Activated T-helper 1 cell treated with anti-CD3 and anti-CD28 coated beads, Interleukin-12 subunit alpha, Interleukin-12 subunit beta, Interleukin-2, Interleukin-4 antibody, amounts not matched to agents 30 ng/mL and 10 ng/mL and 1 ng/mL, durations not matched to agents 14 hours and 24 hours and 36 hours (primary cell): ENCODE measurements at regions not wholly inside any gene's neighbourhood (a gene's known extent, or its start where the extent isn't known, plus 50 kb on each side); places are given as distances from the start of the nearest gene placed in this dataset.
"Not testable (repeated sequence)": the region's sequence is repeated elsewhere in the genome, so short reads cannot be mapped to it uniquely, and the experiment has no call there.

Experiments used
- DNase-seq: peaks from one replicate; pipeline ENCODE4 v3.0.0; 2021; ENCODE audit warnings: low spot score
- H3K27ac Mint-ChIP-seq: one replicate; pipeline ENCODE4 v1.8.0; 2021; ENCODE audit warnings: mild to moderate bottlenecking, mixed read lengths
- H3K27me3 Mint-ChIP-seq: one replicate; pipeline ENCODE4 v1.8.0; 2022; ENCODE audit warnings: mild to moderate bottlenecking, moderate library complexity, mixed read lengths; ENCODE audit not compliant: insufficient read depth
- H3K36me3 Mint-ChIP-seq: one replicate; pipeline ENCODE4 v1.8.0; 2021; ENCODE audit warnings: low read depth, mixed read lengths
- H3K4me1 Mint-ChIP-seq: one replicate; pipeline ENCODE4 v1.8.0; 2021; ENCODE audit warnings: low read depth, mixed read lengths
- H3K4me3 Mint-ChIP-seq: one replicate; pipeline ENCODE4 v1.8.0; 2021; ENCODE audit warnings: mild to moderate bottlenecking, moderate library complexity, mixed read lengths
- H3K9me3 Mint-ChIP-seq: one replicate; pipeline ENCODE4 v1.8.0; 2021; ENCODE audit warnings: mixed read lengths
- intact Hi-C: fragments of 100-400 bp; cut with micrococcal nuclease; formaldehyde crosslinking; loops from one replicate; pipeline ENCODE4 v1.15.1; 2024

DNA sequence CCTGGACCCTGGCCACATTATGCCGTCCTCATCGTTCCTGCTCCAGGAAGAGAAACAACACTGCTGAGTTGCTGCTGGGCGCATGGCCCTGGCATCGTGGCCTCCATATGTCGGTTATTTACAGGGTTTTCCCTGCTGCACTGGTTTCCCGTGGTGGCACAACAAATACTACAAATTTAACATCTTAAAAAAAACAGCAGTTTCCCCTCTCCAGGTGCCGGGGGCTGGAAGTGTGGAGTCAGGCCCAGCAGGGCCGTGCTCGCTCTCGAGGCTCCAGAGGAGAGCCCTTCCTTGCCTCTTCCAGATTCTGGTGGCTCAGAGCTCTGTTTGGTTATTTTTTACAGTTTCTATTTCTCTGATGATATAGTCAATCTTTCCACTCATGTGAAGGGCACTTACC, 777.8 kb upstream of the TPTE start:
- H3K9me3 Mint-ChIP-seq: peaks cover 36% of the 10 kb centered on the region
- intact Hi-C loops, DNase-seq, H3K4me3 Mint-ChIP-seq, H3K4me1 Mint-ChIP-seq, H3K27me3 Mint-ChIP-seq, H3K36me3 Mint-ChIP-seq, H3K27ac Mint-ChIP-seq: not testable (repeated sequence)

DNA sequence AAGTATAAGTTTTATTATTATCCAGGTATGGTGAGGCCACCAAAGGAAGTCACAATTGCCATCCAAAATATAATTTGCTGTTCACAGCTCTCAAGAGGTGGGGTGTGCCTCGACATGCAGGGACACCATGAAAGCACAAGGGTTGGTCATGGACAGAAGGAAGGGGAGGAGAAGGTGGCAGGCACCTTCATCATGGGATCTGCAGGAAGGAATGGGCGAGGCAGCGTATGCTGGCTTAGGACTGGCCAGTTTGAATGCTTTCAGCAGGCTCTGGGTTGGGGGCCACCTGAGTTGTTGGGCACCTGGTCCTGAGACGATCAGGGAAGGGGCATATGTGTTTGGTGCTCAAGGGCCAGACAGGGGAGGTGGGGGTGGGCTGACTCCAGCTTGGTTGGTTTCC, 777.2 kb upstream of the TPTE start:
- H3K4me3 Mint-ChIP-seq, intact Hi-C loops, DNase-seq, H3K36me3 Mint-ChIP-seq, H3K27me3 Mint-ChIP-seq, H3K27ac Mint-ChIP-seq, H3K4me1 Mint-ChIP-seq: not testable (repeated sequence)
- H3K9me3 Mint-ChIP-seq: peaks cover 38% of the 10 kb centered on the region

DNA sequence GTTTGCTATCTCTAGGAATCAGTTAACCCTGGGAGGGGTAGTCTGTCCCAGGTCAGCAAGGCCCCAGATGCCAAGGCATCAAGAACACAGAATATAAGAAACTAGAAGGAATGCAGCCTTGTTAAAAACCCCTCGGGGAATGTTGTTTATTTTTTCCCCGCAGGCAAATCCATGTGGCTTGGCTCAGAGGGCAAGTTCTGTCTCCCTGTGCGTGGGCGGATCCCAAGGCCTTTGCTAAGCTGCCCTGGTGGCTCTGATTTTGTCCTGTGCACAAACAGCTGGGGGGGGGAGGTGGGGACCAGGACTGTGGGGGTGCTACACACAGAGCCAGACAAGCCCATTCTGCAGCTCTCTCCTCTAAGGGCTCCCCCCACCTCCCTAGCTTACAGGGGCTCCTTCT, 776.8 kb upstream of the TPTE start:
- H3K4me1 Mint-ChIP-seq, H3K4me3 Mint-ChIP-seq, H3K36me3 Mint-ChIP-seq, DNase-seq, H3K27me3 Mint-ChIP-seq, intact Hi-C loops, H3K27ac Mint-ChIP-seq: not testable (repeated sequence)
- peaks cover 33% of the 10 kb centered on the region for H3K9me3 Mint-ChIP-seq

DNA sequence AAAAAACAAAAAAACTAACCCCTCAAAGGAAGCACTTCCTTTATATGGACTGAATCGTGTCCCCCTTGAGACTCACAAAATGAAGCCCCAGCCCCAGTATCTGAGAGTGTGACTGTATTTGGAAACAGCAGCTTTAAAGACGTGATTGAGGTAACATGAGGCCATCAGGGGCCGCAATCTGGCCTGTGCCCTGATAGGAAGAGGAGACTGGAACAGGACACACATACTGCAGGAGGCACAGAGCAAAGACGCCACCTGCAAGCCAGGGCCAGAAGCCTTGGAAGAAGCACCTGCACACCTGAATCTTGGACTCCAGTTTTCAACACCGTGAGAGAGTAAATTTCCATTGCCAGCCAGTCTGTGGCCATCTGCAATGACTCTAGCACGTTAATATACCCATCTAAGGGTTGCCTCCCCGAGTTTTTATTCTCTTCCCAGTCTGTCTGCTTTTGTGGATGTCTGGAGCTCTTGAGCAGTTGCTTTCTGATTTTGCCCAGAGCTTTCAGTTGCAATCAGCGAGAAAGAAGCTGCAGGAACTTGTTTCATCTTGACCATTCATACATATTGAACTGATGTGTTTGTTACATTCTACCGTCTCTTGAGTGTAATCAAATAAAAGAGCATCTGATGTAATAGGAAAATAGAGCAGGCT, 775.8 kb upstream of the TPTE start:
- H3K27me3 Mint-ChIP-seq, H3K27ac Mint-ChIP-seq, intact Hi-C loops, H3K4me1 Mint-ChIP-seq, H3K36me3 Mint-ChIP-seq, DNase-seq, H3K4me3 Mint-ChIP-seq: not testable (repeated sequence)
- peaks cover 23% of the 10 kb centered on the region for H3K9me3 Mint-ChIP-seq

DNA sequence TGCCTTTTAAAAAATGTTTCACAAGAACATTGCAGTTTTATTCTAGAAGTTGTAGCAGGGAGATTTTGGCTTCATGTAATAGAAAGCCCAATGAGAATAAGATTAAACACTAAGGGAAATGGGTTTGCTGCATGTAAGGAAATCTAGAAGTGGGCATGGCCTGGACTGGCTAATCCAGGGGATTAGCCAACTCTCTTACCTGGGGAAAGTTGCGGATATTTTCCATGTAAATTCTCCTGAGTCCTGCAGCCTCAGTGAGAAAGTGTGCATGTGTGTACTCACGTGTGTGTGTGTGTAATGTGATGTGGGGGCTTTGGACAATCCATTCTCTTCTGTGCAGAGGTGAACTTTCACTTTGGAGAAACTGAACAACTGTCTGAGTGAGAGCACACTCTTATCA, 775.1 kb upstream of the TPTE start:
- intact Hi-C loops, H3K36me3 Mint-ChIP-seq, H3K27ac Mint-ChIP-seq, H3K4me1 Mint-ChIP-seq, H3K27me3 Mint-ChIP-seq, DNase-seq, H3K4me3 Mint-ChIP-seq: not testable (repeated sequence)
- peaks cover 18% of the 10 kb centered on the region for H3K9me3 Mint-ChIP-seq

DNA sequence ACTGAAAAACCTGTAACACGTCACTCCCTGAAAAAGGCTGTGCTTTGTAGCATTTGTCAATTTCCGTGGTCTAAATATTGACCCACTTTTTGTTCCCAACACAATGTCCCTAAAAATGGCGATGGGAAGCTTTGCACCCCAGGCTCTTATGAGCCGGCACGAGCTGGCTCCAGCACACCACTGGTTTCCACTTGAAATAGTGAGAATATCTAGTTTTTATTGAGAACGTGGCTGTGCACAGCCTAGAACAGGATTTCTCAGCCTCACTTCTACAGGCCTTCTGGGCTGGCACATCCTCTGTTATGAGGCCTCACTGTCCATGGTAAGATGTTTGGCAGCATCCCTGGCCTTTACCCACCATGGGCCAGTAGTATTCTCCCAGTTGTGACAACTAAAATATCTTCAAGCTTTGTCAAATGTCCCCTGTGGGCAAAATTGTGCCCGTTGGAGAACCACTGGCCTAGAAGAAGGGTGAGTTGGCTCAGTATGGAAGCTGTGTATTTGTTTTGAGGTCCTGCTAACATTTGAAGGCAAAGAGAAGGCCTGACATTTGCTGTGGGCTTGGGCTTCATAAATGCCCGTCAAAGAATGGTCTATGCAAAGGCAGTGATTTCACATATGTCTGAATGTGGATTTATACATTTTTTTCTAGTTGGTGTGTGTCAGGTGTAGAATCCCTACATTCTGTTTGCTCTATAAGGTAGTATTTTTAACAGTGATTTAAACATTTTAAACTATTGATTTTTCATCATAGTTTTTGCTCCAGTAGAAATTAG, 774.4 kb upstream of the TPTE start:
- DNase-seq, H3K27ac Mint-ChIP-seq, H3K27me3 Mint-ChIP-seq, H3K4me1 Mint-ChIP-seq, intact Hi-C loops, H3K36me3 Mint-ChIP-seq, H3K4me3 Mint-ChIP-seq: not testable (repeated sequence)
- peaks cover 11% of the 10 kb centered on the region for H3K9me3 Mint-ChIP-seq

DNA sequence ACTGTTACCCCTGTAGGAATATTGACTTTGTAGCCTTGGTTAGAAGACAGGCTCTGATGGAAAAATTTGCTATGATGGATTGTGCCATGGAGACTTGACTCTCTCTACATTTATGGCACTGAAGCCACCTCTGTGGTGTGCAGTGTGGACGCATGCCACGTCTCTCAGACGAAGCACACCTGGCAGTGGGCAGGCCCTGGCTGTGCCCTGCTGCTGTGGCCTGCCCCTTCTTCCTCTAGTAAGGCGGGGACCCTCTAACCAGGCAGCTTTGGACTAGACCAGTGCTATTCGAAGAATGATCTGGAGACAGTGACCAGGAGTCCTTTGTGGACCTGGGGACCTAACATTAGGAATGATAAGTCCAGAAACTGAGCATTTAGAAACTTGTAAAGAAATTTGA, 773.5 kb upstream of the TPTE start:
- H3K27me3 Mint-ChIP-seq, DNase-seq, H3K36me3 Mint-ChIP-seq, intact Hi-C loops, H3K27ac Mint-ChIP-seq, H3K9me3 Mint-ChIP-seq, H3K4me3 Mint-ChIP-seq, H3K4me1 Mint-ChIP-seq: not testable (repeated sequence)

DNA sequence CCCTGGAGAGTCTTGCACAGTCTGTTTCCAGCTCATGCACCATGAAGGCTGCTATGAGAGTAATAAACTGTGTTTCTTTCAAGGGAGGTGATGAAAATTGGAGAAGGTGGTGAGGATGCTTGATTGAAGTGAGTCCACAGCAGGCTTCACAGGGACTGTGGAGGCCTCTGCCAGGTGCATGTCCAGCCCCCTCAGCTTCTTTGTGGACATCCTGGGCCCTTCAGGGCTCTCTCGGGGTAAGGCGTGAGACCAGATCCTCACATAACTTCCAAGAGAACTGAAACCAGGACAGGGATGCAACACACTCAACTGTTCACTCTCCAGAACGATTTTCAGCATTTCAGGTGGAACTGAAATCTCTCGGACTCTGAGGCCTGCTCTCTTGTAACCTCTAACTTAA, 772.9 kb upstream of the TPTE start:
- DNase-seq, H3K9me3 Mint-ChIP-seq, H3K27ac Mint-ChIP-seq, H3K36me3 Mint-ChIP-seq, H3K27me3 Mint-ChIP-seq, H3K4me1 Mint-ChIP-seq, H3K4me3 Mint-ChIP-seq, intact Hi-C loops: not testable (repeated sequence)

DNA sequence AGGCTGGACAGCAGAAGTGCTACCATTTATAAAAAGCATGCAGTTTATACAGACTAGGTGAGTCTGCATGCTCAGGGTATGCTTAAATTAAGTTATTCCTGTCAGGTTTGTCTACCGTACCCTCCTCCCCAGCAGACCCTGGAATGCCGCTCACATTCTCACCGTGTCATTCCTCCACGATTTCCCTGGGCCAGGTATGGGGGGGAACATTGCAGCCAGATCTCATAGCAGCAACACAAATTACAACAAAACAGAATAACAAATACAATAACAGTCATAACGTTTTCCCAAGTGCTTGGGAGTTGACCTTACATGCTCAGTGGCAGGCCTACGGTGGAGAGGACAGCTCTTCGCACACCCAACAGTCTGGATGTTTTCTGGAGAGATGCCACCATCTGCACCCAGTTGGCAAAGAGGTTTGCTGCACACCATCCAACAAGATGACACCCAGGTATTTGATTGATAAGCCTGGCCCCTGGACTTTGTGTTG, 771.6 kb upstream of the TPTE start:
- H3K4me3 Mint-ChIP-seq, H3K9me3 Mint-ChIP-seq, H3K36me3 Mint-ChIP-seq, H3K4me1 Mint-ChIP-seq, intact Hi-C loops, H3K27me3 Mint-ChIP-seq, H3K27ac Mint-ChIP-seq, DNase-seq: not testable (repeated sequence)

DNA sequence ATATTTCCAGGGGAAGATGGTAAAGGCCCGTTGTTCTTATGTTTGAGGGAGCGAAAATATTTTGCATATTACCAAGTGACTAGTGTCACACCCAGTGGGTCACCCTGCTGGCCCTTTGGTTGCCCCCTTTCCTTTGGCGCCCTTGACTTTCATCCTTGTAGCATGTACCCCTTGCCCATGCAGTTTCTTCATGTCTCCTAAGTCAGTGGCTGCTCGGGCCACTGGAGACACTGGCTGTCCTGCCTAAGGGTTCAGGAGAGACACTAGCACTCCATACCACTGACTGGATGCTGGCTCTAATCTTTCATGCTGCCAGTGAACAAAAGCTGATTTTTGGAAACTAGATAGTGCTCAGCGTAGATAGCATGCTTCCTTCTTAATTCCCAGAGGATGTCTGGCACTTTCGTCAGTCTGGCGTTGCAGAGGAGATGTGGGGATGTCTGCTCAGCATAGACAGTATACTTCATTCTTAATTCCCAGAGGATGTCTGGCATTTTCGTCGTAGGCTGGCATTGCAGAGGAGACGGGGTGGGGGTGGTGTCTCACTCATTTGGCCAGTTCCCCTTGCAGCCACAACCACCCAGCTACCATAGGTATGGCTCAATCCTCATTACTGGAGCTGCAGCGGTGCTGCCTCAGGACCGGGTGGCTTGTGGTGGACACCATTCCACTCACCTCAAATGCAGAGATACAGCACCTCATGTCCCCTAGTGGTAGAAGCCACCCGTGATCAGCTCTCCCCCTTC, 770.9 kb upstream of the TPTE start:
- Mint-ChIP-seq H3K36me3 (no peaks in the 10 kb centered on the region), H3K4me1 (no peaks in the 10 kb centered on the region), H3K9me3 (peaks cover 7% of the 10 kb centered on the region), H3K27me3 (no peaks in the 10 kb centered on the region), H3K27ac (no peak overlapping the region), H3K4me3 (no peak overlapping the region)
- intact Hi-C loops: no loop called here
- no peak for DNase-seq

DNA sequence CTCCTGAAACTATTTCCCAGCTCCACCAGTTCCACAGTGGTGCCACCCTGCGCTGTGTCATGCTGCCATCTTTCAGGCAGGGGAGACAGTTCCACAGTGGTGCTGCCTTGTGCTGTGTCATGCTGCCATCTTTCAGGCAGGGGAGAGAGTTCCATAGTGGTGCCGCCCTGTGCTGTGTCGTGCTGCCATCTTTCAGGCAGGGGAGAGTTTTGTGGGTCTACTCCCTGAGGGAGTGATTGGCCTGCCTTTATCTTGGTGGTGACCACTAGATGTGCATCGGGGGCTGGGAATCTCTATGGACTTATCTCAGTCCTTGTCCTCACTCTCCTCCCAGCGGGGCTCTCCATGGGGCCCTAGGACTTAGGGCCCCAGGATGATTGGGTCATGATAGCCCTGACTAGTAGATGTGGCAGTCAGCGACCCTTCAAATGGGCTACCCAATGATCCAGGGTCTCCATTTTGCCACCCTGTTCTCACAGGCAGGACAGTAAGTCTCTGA, 770.2 kb upstream of the TPTE start:
- H3K27me3 Mint-ChIP-seq, H3K4me3 Mint-ChIP-seq, H3K36me3 Mint-ChIP-seq, H3K27ac Mint-ChIP-seq, H3K4me1 Mint-ChIP-seq, intact Hi-C loops, DNase-seq: not testable (repeated sequence)
- peaks cover 13% of the 10 kb centered on the region for H3K9me3 Mint-ChIP-seq

DNA sequence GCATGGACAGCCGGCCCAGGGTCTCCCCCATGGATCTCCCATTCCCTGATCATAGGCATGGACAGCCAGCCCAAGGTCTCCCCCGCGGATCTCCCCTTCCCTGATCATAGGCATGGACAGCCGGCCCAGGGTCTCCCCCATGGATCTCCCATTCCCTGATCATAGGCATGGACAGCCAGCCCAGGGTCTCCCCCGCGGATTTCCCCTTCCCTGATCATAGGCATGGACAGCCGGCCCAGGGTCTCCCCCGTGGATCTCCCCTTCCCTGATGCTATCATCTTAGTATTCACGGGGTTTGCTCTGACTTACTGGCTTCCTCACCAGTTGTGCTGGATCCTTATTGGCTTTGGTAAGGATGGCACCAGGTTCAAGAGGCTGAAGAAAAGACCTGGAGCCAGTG, 769.4 kb upstream of the TPTE start:
- H3K27me3 Mint-ChIP-seq, H3K4me1 Mint-ChIP-seq, intact Hi-C loops, DNase-seq, H3K27ac Mint-ChIP-seq, H3K36me3 Mint-ChIP-seq, H3K4me3 Mint-ChIP-seq: not testable (repeated sequence)
- H3K9me3 Mint-ChIP-seq: peaks cover 13% of the 10 kb centered on the region

DNA sequence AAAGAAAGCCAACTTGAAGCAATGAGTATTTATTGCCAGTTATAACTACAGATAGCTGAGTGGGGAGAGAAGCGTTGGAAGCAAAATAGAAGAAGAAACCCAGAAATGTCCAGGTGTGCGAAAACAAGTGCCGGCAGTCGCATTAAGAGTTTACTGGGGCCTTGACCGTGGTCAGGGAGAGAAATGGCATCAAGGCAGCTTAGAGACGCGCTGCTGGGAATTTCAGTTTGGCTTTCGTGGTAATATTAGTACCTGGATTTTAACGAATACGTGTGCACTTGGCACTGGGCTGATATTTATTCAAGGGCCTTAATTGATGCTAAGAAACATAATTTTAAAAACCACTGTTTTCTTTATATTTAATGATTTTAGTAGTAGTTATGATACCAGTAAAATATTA, 767.9 kb upstream of the TPTE start:
- H3K36me3 Mint-ChIP-seq, H3K27me3 Mint-ChIP-seq, H3K4me3 Mint-ChIP-seq, H3K4me1 Mint-ChIP-seq, intact Hi-C loops, H3K27ac Mint-ChIP-seq, DNase-seq: not testable (repeated sequence)
- H3K9me3 Mint-ChIP-seq: peaks cover 12% of the 10 kb centered on the region
